Muscle of leg (tissue), 3 donors: ENCODE measurements at regions not wholly inside any gene's neighbourhood (a gene's known extent, or its start where the extent isn't known, plus 50 kb on each side); places are given as distances from the start of the nearest gene placed in this dataset.

Experiments
- DNase-seq: peaks from one replicate; pipeline ENCODE4 v3.0.0; 2013
- H3K27ac ChIP-seq: one replicate; pipeline ENCODE4 v1.5.1; 2013; ENCODE audit warnings: mild to moderate bottlenecking, low read length, control low read depth
- H3K27me3 ChIP-seq: one replicate; pipeline ENCODE4 v1.6.1; 2013; ENCODE audit warnings: low read length; ENCODE audit not compliant: control insufficient read depth, insufficient read depth
- H3K36me3 ChIP-seq: one replicate; pipeline ENCODE4 v1.6.1; 2013; ENCODE audit warnings: low read length; ENCODE audit not compliant: control insufficient read depth, insufficient read depth
- H3K4me1 ChIP-seq: one replicate; pipeline ENCODE4 v1.6.1; 2013; ENCODE audit warnings: low read length; ENCODE audit not compliant: control insufficient read depth, insufficient read depth
- H3K4me3 ChIP-seq: one replicate; pipeline ENCODE4 v1.5.1; 2013; ENCODE audit warnings: low read length, control low read depth
- H3K9me3 ChIP-seq: replicated peaks from 2 replicates; pipeline ENCODE4 v1.6.1; 2013; ENCODE audit warnings: low read depth, low read length; ENCODE audit not compliant: control insufficient read depth
- WGBS: methylation state at CpG from one replicate; pipeline ENCODE4 v1.1.5; 2013; ENCODE audit warnings: missing lambda C conversion rate; ENCODE audit not compliant: insufficient coverage; 5-methylcytosine and 5-hydroxymethylcytosine counted together

DNA sequence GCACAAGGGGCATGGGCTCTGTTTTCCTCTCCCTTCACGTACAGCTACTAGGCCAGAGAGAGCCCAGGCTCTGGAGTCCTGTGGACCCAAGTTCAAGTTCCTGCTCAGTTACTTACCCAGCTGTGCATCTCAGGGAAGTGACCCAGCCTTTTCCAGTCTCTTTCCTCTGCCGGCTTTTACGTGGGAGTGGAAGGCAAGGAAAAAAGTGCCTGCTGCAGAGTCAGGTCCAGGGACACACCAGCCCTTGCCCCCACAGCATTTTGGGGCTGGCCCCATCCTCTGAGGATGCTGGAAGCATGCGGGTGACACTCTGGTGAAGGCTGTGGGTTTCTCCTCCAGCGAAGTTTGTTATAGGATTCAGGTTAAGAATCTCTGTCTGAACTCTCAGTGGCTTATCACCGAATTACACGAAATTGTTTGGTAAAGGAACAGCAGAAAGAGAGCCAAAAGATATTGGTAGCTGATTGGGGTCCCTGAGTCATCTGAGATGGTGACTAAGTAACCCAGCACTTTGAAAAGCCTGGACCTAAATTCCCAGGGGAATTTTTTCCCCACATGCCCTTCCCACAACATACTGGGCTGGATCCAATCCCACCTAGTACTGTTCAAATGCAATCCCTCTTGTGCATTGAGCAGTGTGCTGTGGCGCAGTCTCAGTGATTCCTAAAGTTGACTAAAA is 424.3 kb downstream of the RPS24 start:
- WGBS = 91% methylated on average over 5 of the region's 8 CpGs
- Histone ChIP-seq H3K27ac (no peak overlapping the region), H3K4me3 (no peak overlapping the region), H3K27me3 (peaks cover 2% of the 10 kb centered on the region), H3K36me3 (no peaks in the 10 kb centered on the region), H3K4me1 (no peaks in the 10 kb centered on the region), H3K9me3 (no peaks in the 10 kb centered on the region)
- DNase-seq = no peak

DNA sequence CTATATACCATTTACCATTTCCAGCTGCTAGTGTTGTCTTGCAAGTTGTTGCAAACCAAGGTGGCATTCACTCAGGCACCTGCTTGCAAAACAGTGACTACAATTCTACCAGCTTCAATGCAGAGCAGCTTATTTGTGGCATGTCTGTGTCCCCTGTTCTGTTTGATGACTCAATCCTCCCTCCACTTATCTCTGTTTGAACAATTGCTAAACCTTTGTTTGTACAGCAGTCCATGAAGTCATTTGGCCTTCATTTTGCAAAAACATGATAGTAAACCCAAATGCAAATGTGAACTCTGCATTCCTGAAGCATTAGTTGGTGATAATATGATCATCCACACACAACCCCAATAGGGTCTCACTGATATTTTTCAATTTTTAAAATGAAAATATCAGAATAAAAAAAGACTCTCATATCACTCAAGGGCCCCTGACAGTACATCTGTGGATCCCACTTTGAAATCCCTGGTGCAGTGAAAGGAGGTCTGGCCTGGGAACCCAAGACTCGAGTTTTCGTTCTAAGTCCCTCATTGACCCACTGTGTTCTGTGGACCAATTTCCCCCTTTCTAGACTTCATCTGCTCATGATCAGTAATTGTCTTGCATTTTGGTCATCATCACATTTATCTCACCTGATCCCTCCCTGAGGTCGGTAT is 425.4 kb downstream of the RPS24 start:
- DNase-seq = no peak
- H3K9me3 ChIP-seq = no peaks in the 10 kb centered on the region
- H3K27me3 ChIP-seq = peaks cover 2% of the 10 kb centered on the region
- H3K27ac ChIP-seq = no peak overlapping the region
- WGBS = no CpG with 5 or more reads among the region's 3 CpGs
- H3K4me1 ChIP-seq = no peaks in the 10 kb centered on the region
- H3K36me3 ChIP-seq = no peaks in the 10 kb centered on the region
- no peak overlapping the region for H3K4me3 ChIP-seq

DNA sequence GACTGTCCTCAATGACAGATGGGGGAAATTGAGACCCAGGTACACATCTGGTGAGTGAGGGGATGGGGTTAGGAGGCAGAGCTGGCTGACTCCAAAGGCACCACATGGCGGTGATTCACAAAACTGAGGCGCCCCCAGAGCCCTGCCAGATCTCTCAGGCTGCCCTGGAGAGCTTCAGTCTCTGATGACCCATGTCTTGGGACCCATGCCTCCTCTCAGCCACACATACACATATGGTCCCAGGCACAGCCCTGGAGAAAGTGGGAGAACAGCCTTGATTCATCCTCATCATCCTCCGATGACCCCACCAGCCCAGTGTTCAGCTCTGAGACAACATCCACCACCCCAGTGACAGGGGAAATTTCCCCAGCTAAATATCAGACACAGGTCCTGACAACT is 426.0 kb downstream of the RPS24 start:
- no peak for DNase-seq
- 85% methylated on average over 2 of the region's 3 CpGs for WGBS
- no peaks in the 10 kb centered on the region for H3K9me3 ChIP-seq
- no peak overlapping the region for H3K4me3 ChIP-seq
- no peaks in the 10 kb centered on the region for H3K4me1 ChIP-seq
- H3K27ac ChIP-seq = no peak overlapping the region
- peaks cover 2% of the 10 kb centered on the region for H3K27me3 ChIP-seq
- no peaks in the 10 kb centered on the region for H3K36me3 ChIP-seq

DNA sequence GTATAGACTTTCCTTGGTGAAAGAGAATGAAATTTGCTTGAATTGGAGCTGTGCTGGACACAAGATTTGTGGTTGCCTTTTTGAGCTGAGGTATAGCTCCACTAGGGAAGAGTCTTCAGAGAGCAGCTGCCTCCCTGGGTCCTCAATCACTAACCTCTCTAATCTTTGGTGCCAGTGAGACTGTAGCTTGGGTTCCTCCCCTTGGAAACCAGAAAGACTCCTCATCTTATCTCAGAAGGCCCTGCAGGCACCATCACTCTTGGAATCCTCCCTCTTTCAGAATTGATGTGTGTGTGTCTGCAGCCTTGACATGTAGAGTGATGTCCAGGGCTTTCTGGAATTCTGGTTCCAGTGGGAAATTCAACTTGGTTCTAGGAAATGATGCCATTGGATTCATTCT is 426.5 kb downstream of the RPS24 start:
- no peaks in the 10 kb centered on the region for H3K4me1 ChIP-seq
- H3K9me3 ChIP-seq = no peaks in the 10 kb centered on the region
- no peak overlapping the region for H3K27ac ChIP-seq
- H3K4me3 ChIP-seq = no peak overlapping the region
- DNase-seq = no peak
- H3K27me3 ChIP-seq = peaks cover 1% of the 10 kb centered on the region
- no peaks in the 10 kb centered on the region for H3K36me3 ChIP-seq

DNA sequence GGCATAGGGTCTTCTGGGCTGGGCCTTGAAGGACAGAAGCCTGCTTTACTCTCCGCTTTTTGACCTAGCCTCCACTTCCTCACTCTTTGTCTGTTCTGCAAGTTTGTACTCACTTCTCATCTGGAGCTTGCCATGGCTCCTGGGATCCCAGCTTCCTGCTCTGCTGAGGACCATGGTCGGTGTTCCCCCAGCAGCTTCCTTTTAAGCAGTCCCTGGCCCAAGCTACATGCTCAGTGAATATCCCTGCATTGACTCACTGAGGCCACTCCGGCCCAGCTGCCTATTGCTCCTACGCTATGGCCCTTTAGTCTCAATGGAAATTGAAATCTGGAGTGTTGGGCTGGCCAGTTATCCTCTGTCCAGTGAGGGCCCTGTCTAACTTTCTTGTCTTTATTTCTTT is 427.7 kb downstream of the RPS24 start:
- WGBS = 79% methylated on average over 2 of the region's 4 CpGs
- Histone ChIP-seq H3K36me3 (no peaks in the 10 kb centered on the region), H3K9me3 (no peaks in the 10 kb centered on the region), H3K4me1 (peaks cover 3% of the 10 kb centered on the region), H3K27me3 (no peaks in the 10 kb centered on the region), H3K4me3 (no peak overlapping the region), H3K27ac (no peak overlapping the region)
- DNase-seq = no peak

DNA sequence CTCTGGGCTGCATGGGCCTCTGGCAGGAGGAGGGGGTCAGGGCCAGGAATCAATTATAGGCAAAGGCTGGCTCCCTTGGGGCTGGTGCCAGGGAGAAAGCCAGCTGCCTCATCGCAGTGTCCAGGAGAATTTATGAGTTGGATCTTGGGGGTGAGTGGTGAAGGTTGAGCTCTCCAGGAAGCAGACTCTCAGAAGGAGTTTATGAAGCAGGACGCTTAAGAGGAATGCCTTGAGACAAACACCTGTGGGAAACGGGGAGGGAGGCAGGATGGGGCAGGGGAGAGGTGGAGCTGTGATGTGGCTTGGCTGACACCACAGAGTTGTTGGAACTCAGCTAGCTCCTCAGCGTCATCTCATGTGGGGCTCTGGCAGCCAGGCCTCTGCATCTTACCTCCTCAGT is 428.5 kb downstream of the RPS24 start:
- DNase-seq = no peak
- Histone ChIP-seq H3K36me3 (no peaks in the 10 kb centered on the region), H3K4me3 (no peak overlapping the region), H3K27me3 (no peaks in the 10 kb centered on the region), H3K4me1 (peaks cover 5% of the 10 kb centered on the region), H3K9me3 (no peaks in the 10 kb centered on the region), H3K27ac (no peak overlapping the region)
- 41% methylated on average over 4 of the region's 4 CpGs for WGBS

DNA sequence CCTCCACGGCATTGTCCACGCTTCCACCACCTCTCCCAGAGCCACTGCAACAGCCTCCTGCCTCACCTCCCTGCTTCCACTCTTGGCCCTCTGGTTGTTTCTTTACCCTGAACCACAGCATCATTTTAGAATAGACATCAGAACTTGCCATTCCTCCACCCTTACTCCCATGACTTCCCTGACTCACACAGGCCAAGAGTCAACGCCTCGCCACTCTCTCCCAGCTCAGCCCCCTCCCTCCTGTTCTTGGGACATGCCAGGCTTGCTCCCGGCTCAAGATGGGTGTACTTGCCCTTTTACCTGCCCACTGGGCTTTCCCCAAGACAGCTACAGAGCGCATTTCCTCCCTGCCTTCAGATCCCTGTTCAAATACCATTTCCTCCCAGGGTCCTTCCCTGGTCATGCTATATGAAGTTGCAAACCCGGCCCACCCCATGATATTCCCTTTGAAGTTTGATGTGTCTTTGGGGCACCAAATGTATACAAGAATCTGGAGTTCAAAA is 429.1 kb downstream of the RPS24 start:
- no peak for DNase-seq
- H3K4me3 ChIP-seq = no peak overlapping the region
- no peaks in the 10 kb centered on the region for H3K27me3 ChIP-seq
- WGBS = 86% methylated on average over 5 of the region's 7 CpGs
- H3K27ac ChIP-seq = no peak overlapping the region
- no peaks in the 10 kb centered on the region for H3K9me3 ChIP-seq
- H3K36me3 ChIP-seq = no peaks in the 10 kb centered on the region
- peaks cover 10% of the 10 kb centered on the region for H3K4me1 ChIP-seq

DNA sequence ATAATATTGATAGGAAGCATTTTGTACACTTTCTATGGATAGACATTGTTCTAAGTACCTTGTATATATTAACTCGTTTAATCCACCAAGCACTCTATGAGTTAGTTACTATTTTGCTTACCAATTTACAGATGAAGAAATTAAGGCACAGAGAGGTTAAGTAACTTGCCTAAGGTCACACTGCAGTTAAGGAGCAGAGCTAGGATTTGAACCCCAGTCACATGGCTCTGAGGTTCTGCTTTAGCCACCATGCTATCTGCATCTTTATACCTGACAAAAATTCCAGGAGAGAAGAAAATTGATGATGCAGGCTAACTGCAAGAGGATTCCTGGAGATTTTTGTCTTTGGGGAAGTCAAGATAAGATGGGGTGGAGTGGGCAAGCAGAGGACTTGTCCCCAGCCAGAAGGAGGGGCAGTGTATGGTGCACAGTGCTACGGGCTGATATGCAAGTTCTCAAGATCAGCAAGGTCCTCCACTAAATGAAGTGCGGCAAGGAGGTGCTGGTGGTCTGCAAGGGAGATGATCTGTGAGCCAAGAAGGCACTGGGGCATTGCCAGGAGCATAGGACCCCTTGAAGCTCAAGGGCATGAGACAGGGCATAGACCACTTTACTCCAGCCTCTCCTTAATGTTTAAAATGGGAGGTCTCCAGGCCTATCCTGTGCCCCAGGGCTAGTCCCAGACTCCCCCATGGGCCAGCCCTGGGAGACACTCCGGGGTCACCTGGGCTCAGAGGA is 430.6 kb downstream of the RPS24 start:
- no peaks in the 10 kb centered on the region for H3K27me3 ChIP-seq
- WGBS = 63% methylated on average over 2 of the region's 4 CpGs
- no peak for DNase-seq
- no peak overlapping the region for H3K27ac ChIP-seq
- no peaks in the 10 kb centered on the region for H3K9me3 ChIP-seq
- no peaks in the 10 kb centered on the region for H3K36me3 ChIP-seq
- H3K4me3 ChIP-seq = no peak overlapping the region
- H3K4me1 ChIP-seq = peaks cover 10% of the 10 kb centered on the region

DNA sequence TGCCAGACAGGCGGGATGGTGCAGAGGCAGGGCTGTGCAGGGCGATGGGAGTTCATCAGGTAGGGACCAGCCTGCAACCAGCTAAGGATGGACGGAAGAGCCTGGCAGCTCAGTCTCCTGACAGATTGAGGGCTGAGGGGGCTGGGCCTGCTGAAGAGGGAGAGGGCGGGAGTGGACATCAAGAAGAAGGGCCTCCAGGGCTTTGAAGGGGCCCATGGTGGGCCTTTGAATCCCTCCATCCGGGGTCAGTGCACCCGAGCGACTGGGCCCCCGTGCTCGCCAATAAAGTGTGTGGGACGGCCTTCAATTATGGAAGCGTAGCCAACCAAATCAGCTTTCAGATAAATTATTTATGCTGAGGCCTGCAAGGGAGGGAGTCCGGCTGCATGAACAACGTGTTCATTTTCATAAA is 431.2 kb downstream of the RPS24 start:
- no peak overlapping the region for H3K27ac ChIP-seq
- 56% methylated on average over 7 of the region's 13 CpGs for WGBS
- no peaks in the 10 kb centered on the region for H3K36me3 ChIP-seq
- no peaks in the 10 kb centered on the region for H3K27me3 ChIP-seq
- H3K9me3 ChIP-seq = no peaks in the 10 kb centered on the region
- no peak overlapping the region for H3K4me3 ChIP-seq
- peaks cover 10% of the 10 kb centered on the region for H3K4me1 ChIP-seq
- DNase-seq = no peak

DNA sequence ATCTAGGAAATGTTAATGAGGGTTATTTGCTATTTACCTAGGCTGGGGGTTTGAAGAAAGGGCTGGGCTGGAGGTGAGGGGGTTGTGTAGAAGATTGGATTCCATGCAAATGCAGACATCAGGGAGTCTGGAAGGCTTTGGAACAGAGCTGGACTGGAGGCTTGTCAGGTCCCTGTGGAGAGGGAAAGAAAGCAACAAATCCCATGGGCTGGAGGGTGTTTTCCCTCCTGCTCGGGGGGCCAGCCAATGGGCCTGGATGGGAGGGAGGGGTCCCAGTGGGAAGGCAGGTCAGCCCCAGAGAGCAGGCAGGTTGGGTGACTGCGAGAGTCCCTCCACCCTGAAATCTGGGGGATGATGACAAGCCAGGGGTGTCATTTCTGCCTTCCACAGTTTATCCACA is 431.8 kb downstream of the RPS24 start:
- no peak overlapping the region for H3K27ac ChIP-seq
- WGBS = no CpG with 5 or more reads among the region's 2 CpGs
- no peaks in the 10 kb centered on the region for H3K36me3 ChIP-seq
- H3K4me1 ChIP-seq = peaks cover 10% of the 10 kb centered on the region
- H3K4me3 ChIP-seq = no peak overlapping the region
- no peaks in the 10 kb centered on the region for H3K9me3 ChIP-seq
- DNase-seq = no peak
- H3K27me3 ChIP-seq = no peaks in the 10 kb centered on the region
